GM18499 (cell line): ENCODE measurements at regions not wholly inside any gene's neighbourhood (a gene's known extent, or its start where the extent isn't known, plus 50 kb on each side); places are given as distances from the start of the nearest gene placed in this dataset.
"Not testable (repeated sequence)": the region's sequence is repeated elsewhere in the genome, so short reads cannot be mapped to it uniquely, and the experiment has no call there.

Source experiments
- ATAC-seq: cut with Tn5 transposase; IDR thresholded peaks from one replicate; pipeline ENCODE4 v1.9.1; 2021; ENCODE audit warnings: moderate number of reproducible peaks; ENCODE audit not compliant: insufficient read depth, unreplicated experiment

- ATAC-seq, result no peak
Observed at GRCh38 chr2:16943279-16943958, 277.8 kb upstream of the CYRIA start.

DNA sequence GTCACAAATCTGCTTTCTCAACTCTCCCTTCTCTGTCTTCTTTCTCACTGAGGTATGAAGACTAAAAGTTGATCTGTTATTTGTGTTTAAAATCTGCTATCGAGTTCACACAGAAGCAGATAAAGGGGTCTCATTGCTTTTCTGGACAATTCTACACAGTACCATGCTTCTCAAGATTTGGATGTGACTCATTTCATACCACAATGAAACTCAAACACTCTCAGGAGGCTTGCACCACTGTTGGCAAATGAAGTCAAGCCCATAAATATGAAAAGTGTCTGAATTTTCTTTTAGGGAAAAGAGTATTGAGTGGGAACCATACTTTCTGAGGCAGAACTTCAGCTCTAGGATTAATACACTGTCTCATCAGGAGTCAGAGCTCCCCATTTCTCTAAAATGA, 274.6 kb upstream of the CYRIA start:
- ATAC-seq, result no peak

GRCh38 chr2:16939771-16940170, 274.1 kb upstream of the CYRIA start:
- ATAC-seq, result no peak

DNA sequence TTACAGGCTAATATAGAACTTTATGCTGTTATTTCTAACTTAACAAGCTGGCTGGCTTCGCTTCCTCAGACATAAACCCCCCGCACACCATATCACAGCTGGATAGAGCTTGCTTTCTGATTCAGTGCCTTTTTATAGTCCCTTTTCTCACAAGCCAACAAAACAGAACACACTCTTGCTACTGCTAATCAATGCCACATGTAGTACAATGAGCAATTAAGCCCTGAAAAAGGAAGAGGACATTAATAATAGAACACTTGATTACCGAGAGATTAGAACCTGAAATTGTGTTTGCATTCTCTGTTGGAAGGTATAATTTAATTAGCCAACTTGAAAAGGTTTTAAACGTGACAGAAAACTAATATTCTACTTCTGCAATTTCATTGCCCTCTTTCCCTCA, 267.7 kb upstream of the CYRIA start:
- ATAC-seq, result no peak

DNA sequence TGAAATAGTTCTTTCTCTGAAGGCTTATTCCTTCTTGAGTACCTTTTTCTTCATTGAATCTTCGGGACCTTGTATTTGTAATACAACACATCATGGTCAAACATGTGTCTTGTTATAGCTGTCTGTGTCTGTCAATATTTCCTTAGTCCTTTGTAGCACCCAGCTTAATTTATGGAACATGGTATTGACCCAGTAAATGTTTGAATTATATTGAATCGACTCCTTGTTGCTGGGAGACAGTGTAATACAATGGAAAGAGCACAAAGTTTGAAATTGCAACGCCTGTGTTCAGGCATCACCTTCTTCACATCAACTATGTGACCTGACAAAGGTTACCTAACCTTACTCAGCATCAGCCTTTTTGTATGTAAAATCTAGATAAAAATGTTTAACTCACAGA, 267.2 kb upstream of the CYRIA start:
- ATAC-seq, result no peak

- no peak for ATAC-seq
Observed at GRCh38 chr2:16931441-16931840, 265.8 kb upstream of the CYRIA start.

GRCh38 chr2:16927398-16927797, 261.8 kb upstream of the CYRIA start:
- no peak for ATAC-seq

DNA sequence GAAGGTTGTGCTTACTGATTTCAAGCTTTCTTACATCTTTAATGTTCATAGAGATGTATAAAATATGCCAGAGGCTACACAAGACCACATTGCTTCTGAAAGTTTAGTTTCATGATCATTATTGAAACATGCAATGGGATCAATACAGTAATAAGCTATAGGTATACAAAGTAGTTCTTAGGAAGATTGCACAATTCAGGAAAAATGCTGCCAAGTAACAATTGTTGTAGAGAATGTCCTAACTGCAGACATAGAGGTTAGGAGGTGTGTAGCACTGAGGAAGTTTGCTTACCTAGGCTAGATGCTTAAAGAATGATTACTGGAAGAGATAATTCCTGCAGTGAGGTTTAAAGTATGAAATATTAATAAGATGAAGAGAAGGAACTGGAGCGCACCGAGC, 259.5 kb upstream of the CYRIA start:
- ATAC-seq, result no peak

DNA sequence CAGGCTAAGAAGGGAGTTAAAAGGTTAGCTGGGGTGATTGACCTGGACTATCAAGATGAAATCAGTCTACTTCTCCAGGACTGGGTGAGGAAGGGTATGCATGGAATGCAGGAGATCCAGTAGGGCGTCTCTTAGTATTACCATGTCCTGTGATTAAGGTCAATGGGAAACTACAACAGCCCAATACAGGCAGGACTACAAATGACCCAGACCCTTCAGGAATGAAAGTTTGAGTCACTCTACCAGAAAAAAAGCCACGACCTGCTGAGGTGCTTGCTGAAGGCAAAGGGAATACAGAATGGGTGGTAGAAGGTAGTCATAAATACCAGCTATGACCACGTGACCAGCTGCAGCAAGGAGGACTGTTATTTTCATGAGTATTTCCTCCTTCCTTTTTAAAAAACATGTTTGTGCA, 249.7 kb upstream of the CYRIA start:
- ATAC-seq, result not testable (repeated sequence)

GRCh38 chr2:16911746-16912145, 246.1 kb upstream of the CYRIA start:
- no peak for ATAC-seq

GRCh38 chr2:16908656-16909055, 243.0 kb upstream of the CYRIA start:
- ATAC-seq, result no peak

DNA sequence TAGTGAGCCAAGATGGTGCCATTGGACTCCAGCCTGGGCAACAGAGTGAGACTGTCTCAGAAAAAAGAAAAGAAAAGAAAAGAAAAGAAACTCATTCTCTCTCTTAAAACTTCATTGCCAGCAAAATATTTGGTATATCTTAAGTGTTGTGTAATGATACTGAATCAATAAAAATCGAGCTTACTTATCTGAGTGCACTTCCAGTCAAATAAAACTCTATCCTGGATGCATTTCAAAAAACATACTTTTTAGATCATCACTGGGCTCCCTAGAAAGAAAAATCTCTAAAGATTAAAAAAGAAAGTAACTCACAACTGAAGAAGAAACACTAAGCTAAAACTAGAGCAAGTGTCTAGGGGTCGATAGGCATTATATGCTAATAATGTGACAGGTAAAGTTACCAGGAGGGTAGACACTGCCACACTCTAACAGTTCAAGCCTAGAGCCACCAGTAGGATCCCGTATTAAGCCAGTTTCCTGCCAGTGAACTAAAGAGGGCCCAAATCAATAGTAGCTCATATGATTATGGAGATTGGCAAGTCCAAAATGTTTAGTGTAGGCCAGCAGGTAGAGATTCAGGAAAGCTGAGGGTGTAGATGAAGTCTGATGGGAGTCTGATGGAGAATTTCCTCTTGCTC, 242.1 kb upstream of the CYRIA start:
- no peak for ATAC-seq

DNA sequence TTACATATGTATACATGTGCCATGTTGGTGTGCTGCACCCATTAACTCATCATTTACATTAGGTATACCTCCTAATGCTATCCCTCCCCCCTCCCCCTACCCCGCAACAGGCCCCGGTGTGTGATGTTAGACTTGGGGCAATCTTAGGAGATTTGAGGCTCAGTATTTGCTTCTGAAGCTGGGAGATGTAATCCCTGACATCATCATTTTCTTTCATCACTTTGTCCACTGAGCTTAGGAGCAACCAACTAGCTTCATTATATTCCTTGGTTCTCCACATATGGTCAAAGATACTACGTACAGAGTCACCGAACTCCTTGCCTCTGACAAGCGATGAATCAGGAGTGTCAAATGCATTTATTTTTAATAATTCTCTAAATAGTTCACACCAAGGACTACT, 239.7 kb upstream of the CYRIA start:
- not testable (repeated sequence) for ATAC-seq

DNA sequence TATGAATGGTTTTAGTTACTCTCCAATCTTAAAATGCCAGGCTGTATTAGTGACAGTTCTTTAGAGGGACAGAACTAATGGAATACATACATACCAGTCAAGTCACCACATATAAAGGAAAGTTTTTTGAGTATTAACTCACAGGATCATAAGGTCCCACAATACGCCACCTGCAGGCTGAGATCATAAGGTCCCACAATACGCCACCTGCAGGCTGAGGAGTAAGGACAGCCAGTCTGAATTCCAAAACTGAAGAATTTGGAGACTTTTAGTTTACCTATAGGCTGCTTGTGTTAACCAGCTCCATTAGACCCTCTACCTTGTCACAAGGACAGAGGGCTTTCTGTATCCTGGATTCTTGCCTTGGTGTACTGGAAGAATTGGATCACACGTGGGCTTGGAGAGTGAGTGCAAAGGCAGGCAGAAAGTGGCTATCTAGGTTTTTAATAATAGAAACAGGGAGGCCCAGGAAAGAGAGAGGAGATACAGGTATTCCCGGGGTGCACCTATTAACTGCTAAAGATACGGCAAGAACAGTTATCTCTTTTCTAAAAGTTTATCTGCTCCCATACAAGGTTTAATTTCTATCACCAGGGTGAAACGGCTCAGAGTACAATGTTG, 234.9 kb upstream of the CYRIA start:
- no peak for ATAC-seq

GRCh38 chr2:16899958-16900357, 234.3 kb upstream of the CYRIA start:
- ATAC-seq, result no peak

DNA sequence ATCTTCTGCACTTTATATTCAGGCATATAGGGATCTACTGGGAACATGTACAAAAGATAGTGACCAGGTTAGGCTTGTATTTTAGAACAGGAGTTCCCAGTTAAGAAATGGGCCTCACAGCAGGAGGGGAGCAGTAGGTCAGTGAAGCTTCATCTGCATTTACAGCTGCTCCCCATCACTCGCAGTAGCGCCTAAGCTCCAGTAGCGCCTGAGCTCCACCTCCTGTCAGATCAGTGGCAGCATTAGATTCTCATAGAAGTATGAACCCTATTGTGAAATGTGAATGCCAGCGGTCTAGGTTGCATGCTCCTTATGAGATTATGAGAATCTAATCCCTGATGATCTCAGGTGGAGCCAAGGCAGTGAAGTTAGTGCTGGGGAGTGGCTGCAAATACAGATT, 224.4 kb upstream of the CYRIA start:
- no peak for ATAC-seq

- no peak for ATAC-seq
Observed at GRCh38 chr2:16885027-16885426, 219.4 kb upstream of the CYRIA start.

DNA sequence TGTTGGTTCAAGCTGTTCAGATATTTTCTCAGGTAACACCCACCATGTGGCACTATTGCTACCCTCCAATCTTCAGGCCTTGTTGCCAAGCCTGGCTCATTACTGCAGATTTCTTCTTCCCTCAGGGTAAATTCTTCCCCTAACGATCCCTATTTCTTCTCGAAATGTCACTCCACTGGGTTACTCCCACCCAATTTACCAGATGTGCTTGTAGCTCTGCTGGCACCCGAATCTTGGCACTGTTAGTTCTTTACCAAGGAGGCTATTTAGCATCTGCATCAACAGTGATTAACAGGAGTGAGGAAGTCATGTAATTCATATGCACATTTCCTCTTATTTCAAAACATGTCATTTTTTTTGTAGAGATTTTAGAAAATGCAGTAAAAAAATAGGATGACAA, 217.1 kb upstream of the CYRIA start:
- ATAC-seq, result no peak

DNA sequence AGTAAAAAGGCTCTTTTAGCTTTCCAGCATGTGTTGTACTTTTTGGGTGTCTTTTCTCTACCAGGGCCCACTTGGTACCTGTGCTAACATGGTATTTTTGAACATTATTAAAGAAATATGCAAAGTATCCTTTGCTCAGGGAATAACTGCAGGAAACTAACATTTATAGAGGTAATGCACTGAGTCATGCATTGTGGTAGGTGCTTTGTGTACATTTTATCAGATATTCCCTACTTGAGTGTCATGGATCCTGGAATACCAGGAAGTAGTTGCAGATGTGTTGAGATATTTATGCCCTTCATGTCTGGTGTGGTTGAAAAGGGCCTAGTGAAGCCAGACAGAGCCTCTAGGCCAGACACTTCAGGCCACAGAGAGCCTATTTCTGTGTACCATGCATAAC, 215.5 kb upstream of the CYRIA start:
- ATAC-seq, result no peak

GRCh38 chr2:16871411-16871810, 205.8 kb upstream of the CYRIA start:
- no peak for ATAC-seq

DNA sequence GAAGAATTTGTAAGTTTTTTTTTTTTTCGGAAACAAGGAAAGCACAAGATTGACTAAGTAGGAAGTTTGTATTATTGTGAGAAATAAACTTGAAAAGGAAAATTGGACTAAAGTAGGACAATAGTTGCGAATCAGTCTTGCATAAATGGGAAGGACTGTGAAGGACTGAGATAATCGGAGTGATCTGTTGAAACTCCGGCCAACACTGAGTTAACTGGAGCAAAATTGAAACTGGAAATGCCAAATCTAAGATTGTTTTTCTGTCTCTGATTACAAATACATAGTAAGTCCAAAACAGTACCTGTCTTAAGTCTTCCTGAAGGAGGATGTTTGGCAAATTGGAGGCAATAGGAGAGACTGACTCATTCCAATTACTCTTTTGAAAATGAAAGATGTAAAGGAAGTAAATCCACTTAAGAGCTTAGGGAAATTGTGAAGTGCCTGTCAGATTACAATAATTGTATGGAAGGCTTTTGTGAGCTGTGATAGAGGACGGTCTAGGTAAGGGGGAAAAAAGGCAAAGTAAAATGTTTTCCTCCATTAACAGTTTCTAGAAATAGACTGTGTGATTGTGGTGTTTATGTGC, 204.9 kb upstream of the CYRIA start:
- ATAC-seq, result no peak
